Islet precursor cell (in vitro differentiated cells): ENCODE measurements at regions not wholly inside any gene's neighbourhood (a gene's known extent, or its start where the extent isn't known, plus 50 kb on each side); places are given as distances from the start of the nearest gene placed in this dataset.

ENCODE experiments used
- DNase-seq: peaks from one replicate; pipeline ENCODE4 v3.0.0-alpha.2; 2018

DNA sequence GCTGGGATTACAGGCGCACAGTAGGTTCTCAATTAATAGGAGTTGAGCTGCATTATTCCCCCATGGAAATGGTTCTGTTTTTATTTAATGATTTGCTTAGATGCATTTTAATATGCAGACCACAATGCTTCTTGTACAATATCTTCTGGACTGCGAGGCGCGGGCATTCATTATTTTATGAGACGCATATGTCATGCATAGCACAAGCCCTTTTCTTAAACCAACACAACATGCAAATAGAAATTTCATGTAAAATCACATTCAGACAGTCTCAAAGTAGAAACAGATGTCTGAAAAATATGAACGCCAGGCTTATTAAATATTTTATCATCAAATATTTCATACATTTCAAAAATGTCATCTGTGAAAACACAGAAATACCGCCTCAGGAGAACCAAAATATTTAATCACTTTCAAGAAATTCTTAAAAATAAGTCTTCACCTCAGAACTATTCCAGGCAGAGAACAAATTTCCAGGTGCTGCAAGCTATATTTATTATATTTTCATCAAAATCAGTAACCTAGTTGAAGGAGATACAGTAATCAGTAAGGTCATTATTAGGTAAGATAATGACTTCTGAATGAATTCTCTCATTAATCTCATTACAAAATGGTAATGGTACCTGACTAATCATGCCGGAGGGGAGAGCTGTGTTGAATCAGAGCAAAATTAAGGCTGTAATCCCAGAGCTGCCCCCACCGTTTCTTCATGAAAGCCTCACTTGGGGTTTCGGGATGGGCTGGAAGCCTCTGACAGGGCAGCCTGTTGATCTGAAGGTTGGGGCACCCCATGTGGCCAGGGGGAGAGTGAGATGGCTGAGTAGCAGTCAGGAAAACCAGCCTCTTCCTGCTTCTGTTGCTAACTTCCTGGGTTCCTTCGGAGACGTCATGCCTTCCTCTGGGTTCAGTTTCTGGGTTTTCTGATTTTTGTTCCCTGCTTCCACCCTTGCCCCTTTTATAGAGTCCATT lies 133.9 kb upstream of the ZNF618 start:
- DNase-seq: no peak

GRCh38 chr9:113742878-113743277 lies 133.2 kb upstream of the ZNF618 start:
- DNase-seq: no peak

- no peak for DNase-seq
Measured at GRCh38 chr9:113746486-113746885, 129.6 kb upstream of the ZNF618 start.

DNA sequence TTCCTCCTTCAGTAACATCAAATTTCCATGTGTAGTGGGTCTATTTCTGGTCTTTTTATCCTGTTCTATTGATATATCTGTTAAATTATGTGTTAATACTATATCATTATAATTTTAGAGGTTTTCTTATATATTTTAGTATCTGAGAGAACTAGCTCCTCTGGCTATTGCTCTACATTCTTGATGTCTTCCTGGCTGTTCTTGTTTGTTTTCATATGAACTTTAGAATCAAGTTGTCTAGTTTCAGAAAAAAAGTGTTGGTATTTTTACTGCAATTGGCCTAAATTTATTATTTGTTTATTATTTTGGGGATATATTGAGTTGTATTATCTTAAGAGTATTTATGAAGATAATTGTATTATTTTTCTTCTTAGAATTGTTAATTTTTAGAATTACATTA lies 128.0 kb upstream of the ZNF618 start:
- no peak for DNase-seq

- DNase-seq: no peak
Measured at GRCh38 chr9:113753398-113754119, 122.5 kb upstream of the ZNF618 start.

DNA sequence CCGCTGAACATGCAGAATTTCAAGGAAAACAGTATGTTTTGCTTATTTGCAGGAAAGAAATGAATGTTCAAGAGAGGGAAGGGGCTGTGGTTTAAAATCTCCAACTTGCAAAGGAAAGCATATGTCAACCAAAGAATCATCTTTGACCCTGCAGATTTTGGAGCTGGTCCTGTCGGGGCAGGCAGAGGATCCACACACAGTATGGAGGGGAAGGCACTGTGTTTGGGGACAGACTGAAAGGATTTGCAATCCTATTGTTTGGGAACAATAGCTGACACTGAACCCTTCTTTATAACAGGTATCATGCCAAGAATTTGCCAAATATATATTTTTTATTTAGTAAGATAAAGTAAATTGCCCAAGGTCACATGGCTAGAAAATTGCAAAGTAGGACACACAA lies 121.4 kb upstream of the ZNF618 start:
- no peak for DNase-seq

DNA sequence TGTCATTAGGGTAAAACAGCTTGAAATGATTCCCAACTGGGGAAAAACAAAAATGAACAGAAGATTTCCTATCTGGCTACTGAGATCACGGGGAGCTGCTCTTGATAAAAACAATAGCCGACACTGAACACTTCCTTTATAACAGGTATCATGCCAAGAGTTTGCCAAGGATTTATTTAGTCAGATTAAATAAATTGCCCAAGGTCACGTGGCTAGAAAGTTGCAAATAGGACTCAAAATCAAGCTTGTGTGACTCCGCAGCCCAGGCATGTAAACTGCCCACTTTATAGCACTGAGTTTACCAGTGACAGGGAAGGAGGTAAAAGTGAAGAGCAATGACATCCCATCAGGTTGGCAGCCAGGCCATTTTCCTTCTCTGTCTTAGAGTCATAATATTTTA lies 120.7 kb upstream of the ZNF618 start:
- DNase-seq: no peak

- DNase-seq: no peak
Measured at GRCh38 chr9:113756476-113757192, 119.5 kb upstream of the ZNF618 start.

DNA sequence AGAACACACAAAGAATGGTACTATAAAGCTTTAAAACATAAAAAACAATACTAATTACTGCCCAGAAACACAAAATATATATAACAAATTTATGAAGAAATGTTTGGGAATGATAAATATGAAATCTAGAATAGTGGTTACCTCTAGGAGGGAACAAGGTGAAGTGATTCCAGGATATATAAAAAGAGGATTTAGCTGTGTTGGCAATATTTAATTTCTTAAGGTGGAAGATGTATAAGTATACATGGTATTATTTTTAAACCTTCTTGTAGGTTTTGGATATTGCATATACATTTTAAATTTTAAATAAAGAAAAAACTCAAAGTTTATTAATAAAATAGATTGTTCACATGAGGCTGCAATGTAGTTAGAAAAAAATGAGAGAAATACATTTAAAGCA lies 112.7 kb upstream of the ZNF618 start:
- no peak for DNase-seq

GRCh38 chr9:113764572-113764971 lies 111.5 kb upstream of the ZNF618 start:
- no peak for DNase-seq

DNA sequence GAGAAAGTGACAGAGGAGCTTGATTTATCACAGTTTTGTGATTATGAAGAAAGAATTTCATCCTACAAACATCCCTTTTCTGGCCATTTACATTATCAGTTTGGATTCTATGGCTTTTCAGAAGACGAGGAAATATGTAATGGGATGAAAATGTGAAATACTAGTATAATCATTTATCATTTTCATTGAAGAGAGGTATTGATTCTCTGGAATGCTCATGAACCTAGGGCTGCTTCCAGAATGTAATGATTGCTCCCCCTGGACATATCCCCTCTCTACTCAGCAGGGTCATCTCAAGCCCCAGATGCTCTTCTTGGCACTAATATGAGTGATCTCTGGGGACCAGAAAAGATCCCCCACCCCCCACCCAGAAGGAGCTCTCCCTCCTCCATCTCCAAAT lies 106.7 kb upstream of the ZNF618 start:
- no peak for DNase-seq

GRCh38 chr9:113770396-113770795 lies 105.7 kb upstream of the ZNF618 start:
- DNase-seq: no peak

DNA sequence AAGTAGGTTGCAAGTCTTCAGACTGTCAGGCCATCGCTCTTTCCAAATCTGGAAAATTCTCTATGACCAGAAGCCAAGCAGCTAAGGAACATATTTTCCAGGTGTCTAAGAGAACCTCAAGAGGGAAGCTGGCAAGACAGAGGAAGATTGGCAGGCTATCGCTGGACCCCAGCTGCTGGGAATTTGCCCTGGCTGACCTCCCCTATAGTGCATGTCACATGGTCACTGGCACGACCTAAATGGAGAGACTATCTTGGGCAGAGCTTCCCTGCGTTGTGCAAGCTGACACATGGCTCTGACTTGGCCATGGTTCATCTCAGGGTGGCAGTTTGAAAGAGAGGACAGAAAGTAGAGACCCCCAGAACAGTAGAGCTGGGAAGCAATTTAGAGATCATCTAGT lies 104.9 kb upstream of the ZNF618 start:
- DNase-seq: no peak

DNA sequence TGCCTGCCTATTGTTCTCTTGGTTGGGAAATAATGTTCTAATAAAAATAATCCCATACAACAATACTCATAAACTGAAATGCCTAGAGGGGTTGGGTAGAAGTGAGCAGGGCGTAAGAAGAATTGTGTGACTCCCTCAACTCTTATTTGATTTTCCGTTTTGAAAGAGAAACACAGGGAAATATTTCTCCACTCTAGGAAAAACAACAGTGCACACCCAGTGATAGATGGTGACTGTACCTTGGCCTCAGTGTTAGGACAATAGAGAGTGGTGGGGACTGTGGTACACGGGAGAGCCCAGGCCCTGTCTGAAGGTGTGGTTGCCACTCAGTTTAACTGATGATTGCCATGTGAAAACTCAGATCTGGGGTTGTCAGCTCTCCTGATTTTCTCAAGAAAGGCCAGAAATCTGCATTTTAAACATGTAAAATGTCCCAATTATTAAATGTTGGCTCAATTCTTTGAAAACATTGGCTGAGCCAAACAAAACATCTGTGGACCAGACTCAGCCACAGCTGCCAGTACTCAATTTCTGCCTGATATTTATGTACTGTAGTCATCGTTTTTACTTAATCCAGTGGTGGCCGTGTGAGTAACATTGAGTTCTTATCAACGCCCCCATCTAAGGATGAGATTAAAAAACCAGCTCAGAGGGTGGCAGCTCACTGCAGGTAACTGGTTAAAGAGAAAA lies 103.8 kb upstream of the ZNF618 start:
- no peak for DNase-seq

- no peak for DNase-seq
Measured at GRCh38 chr9:113774963-113775362, 101.1 kb upstream of the ZNF618 start.

DNA sequence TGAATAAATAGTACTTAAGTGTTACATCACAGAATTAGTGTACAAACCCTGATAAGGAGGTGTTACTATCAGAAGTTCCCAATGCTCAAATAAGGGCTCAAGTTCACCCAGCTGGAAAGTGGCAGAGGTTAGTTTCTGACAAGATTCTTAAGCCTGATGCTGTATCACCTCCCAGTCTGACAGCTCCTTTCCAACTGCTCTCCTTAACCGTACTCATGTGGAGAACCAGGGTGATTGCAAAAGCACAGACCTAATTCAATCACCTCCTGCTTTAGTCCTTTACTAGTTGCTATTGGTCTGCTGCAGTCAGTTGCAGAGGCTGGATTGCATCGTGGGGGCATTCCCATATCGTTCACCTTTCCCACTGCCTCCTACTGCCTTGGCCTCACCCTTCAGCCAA lies 100.4 kb upstream of the ZNF618 start:
- no peak for DNase-seq

DNA sequence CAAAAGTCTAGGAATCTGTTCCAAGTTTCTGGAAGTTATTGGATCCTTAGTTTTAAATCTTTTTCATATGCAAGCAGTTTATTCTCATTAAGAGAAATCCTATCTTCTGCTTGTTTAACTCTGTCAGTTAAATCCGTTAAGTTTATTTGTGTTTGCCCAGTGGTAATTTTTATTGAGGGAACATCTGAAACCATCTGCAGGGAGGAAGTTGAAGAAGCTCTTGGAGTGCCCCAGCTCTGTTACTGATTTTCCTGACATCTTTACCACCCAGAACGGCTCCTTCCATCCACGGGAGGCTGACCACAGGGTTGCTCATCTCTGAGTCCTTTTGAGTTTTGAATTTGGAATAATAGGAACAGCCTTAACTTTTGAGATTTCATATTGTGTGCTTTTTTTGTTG lies 99.9 kb upstream of the ZNF618 start:
- DNase-seq: peak; percentile 1

DNA sequence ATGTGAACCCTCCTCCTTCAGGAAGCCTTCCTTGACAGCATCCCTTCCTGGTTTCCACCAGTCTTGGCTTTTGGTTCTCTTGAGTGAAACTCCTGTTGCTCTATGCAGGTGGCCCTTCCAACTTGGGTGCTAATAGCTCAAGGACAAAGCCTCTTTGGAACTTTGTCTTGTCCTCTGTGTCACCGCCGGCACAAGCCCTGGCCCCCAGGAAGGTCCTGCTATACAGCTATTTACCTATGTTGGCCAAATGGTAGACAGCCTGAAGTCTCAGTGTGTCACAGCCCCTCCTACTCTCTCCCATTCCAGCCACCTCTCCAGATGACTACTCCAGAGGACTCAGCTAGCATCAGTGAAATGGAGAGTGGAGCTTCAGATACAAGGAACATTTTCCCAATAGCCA lies 94.7 kb upstream of the ZNF618 start:
- DNase-seq: peak; percentile 14

DNA sequence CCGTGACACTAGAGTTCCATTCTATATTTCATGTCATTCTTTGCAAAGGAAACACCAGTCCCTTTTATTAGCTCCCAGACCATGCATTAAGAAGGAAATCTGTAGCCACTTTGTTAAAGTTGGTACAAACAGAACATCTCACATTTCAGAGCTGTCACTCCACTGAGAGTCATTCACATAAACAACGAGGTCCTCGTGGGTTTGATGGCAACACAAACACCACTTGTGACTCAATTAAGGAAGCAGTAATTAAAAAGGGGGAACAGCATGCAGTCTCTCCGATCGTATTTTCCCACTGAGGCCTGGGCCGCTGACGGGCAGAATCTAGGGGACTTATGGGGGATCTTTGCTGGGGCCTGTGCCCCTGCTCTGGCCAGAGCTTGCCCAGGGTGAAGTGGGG lies 94.2 kb upstream of the ZNF618 start:
- DNase-seq: peak; percentile 34

DNA sequence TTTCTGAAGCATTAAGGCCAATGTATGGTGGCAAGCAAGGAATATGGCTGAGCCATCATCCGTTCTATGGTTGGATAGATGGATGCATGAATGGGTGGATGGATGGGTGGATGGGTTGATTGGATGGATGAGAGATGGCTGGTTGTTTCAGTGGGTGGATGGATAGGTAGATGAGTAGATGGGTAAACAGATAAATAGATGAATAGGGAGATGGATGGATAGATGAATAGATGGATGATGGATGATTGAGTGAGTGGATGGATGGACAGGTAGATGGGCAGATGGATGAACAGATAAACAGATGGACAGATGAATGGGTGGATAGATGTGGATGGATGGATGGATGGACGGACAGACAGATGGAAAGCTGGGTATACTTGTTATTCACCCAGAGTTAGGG lies 92.6 kb upstream of the ZNF618 start:
- DNase-seq: peak; percentile 18

GRCh38 chr9:113785334-113785733 lies 90.8 kb upstream of the ZNF618 start:
- DNase-seq: peak; percentile 15

DNA sequence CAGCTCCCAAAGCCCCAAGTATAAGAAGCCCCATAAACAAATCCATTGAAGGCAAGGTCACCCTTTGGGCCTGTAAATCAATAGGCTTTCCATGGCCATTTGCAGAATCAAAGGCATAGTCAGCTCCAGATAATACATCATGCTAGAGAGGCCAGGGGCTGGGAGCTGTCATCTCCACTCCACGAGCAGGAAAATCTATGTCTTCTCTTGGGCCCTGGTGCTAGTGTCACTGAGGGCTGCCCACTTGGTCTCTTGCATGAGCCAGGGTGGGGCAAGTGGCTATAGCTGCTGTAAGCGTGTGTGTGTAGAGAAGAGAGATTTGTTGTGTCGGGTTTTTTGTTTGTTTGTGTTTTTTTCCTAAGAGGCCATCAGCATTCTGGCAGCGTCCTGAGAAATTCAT lies 90.0 kb upstream of the ZNF618 start:
- DNase-seq: peak; percentile 13

GRCh38 chr9:113787871-113788270 lies 88.2 kb upstream of the ZNF618 start:
- no peak for DNase-seq
